ENCODE measurements at regions not wholly inside any gene's neighbourhood (a gene's known extent, or its start where the extent isn't known, plus 50 kb on each side); places are given as distances from the start of the nearest gene placed in this dataset.

DNA sequence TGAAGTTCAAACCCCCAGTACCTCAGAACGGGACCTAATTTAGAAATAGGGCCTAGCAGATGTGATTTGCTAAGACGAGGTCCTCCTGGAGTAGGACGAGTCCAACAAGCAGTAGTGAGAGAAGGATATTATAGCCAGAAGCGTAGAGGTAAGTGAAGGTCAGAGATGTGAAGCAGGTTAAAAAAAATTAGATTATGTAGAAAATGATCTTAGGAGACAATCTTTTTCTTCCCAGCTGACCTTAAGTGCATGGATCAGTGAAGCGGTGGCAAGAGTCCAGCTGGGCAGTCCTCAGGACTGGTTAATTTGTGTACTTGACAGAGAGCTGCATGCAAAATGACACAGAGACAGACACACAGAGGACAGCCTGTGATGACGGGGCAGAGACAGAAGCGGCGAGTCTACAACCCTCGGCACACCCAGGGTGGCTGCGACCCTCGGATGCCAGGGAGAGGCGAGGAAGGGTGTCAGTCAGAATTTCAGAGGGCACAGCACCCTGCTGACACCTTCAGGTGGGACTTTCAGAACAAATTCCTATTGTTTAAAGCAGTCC lies 131.4 kb upstream of the IRX4 start:
- Mint-ChIP-seq H3K9me3 (no peaks in the 10 kb centered on the region), H3K36me3 (no peaks in the 10 kb centered on the region), H3K4me1 (peaks cover 7% of the 10 kb centered on the region), H3K27ac (no peak overlapping the region), H3K27me3 (ENCODE audit: low read depth) (peaks cover 17% of the 10 kb centered on the region), H3K4me3 (no peak overlapping the region)
- no peak for TF ChIP-seq CTCF (IDR thresholded peaks at IDR 0.05; ENCODE audit: unreplicated experiment)
- DNase-seq (ENCODE audit: low spot score in 2 of 2, unreplicated experiment in 2 of 2), result no peak

- H3K36me3 Mint-ChIP-seq, result no peaks in the 10 kb centered on the region
- H3K4me1 Mint-ChIP-seq, result peaks cover 13% of the 10 kb centered on the region
- TF ChIP-seq CTCF (IDR thresholded peaks at IDR 0.05; ENCODE audit: unreplicated experiment), result no peak
- no peak overlapping the region for H3K4me3 Mint-ChIP-seq
- peaks cover 16% of the 10 kb centered on the region for H3K27me3 Mint-ChIP-seq (ENCODE audit: low read depth)
- H3K27ac Mint-ChIP-seq, result no peak overlapping the region
- DNase-seq (ENCODE audit: low spot score in 2 of 2, unreplicated experiment in 2 of 2), result no peak
- no peaks in the 10 kb centered on the region for H3K9me3 Mint-ChIP-seq
Observed at GRCh38 chr5:2013301-2014057, 130.8 kb upstream of the IRX4 start.

- H3K36me3 Mint-ChIP-seq, result no peaks in the 10 kb centered on the region
- H3K4me1 Mint-ChIP-seq, result peaks cover 18% of the 10 kb centered on the region
- peaks cover 18% of the 10 kb centered on the region for H3K27me3 Mint-ChIP-seq (ENCODE audit: low read depth)
- H3K27ac Mint-ChIP-seq, result no peak overlapping the region
- H3K4me3 Mint-ChIP-seq, result no peak overlapping the region
- no peak for DNase-seq (ENCODE audit: low spot score in 2 of 2, unreplicated experiment in 2 of 2)
- H3K9me3 Mint-ChIP-seq, result no peaks in the 10 kb centered on the region
- TF ChIP-seq CTCF (IDR thresholded peaks at IDR 0.05; ENCODE audit: unreplicated experiment), result no peak
Observed at GRCh38 chr5:2012885-2013284, 130.2 kb upstream of the IRX4 start.

- Mint-ChIP-seq H3K36me3 (no peaks in the 10 kb centered on the region), H3K4me1 (peaks cover 18% of the 10 kb centered on the region), H3K27me3 (ENCODE audit: low read depth) (peaks cover 17% of the 10 kb centered on the region), H3K27ac (peak overlapping the region; percentile 10), H3K4me3 (no peak overlapping the region), H3K9me3 (no peaks in the 10 kb centered on the region)
- no peak for DNase-seq (ENCODE audit: low spot score in 2 of 2, unreplicated experiment in 2 of 2)
- no peak for TF ChIP-seq CTCF (IDR thresholded peaks at IDR 0.05; ENCODE audit: unreplicated experiment)
Observed at GRCh38 chr5:2011481-2012411, 129.0 kb upstream of the IRX4 start.

DNA sequence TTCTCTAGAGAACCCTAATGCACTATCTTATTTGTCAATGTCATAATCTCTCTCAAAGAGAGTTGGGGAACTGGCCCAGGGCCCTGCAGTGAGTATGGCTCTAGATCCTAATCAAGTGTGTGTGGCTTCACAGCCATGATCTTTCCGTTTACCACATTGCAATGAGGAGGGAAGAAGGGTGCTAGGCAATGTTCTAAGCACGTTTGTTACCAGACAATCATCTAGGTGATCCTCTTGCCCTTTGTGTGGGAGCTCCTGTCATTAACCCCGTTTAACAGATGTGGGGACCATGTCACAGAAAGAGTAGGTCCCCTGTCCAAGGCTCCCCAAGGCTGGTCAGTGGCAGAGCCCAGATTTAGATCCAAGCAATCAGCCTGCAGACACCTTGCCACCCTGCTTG lies 128.2 kb upstream of the IRX4 start:
- peaks cover 18% of the 10 kb centered on the region for H3K4me1 Mint-ChIP-seq
- no peak for DNase-seq (ENCODE audit: low spot score in 2 of 2, unreplicated experiment in 2 of 2)
- no peaks in the 10 kb centered on the region for H3K9me3 Mint-ChIP-seq
- TF ChIP-seq CTCF (IDR thresholded peaks at IDR 0.05; ENCODE audit: unreplicated experiment), result no peak
- H3K36me3 Mint-ChIP-seq, result no peaks in the 10 kb centered on the region
- H3K27ac Mint-ChIP-seq, result no peak overlapping the region
- peaks cover 15% of the 10 kb centered on the region for H3K27me3 Mint-ChIP-seq (ENCODE audit: low read depth)
- H3K4me3 Mint-ChIP-seq, result no peak overlapping the region
